Activated CD4-positive, alpha-beta T cell treated with anti-CD3 and anti-CD28 coated beads, Interleukin-2, Interleukin-6, amounts not matched to agents 100 ng/mL and 50 ng/mL, durations not matched to agents 16 hours and 8 hours (primary cell): ENCODE measurements at regions not wholly inside any gene's neighbourhood (a gene's known extent, or its start where the extent isn't known, plus 50 kb on each side); places are given as distances from the start of the nearest gene placed in this dataset.
"Not testable (repeated sequence)": the region's sequence is repeated elsewhere in the genome, so short reads cannot be mapped to it uniquely, and the experiment has no call there.

Experiments
- DNase-seq: peaks from one replicate; pipeline ENCODE4 v3.0.0-alpha.2; 2020

DNA sequence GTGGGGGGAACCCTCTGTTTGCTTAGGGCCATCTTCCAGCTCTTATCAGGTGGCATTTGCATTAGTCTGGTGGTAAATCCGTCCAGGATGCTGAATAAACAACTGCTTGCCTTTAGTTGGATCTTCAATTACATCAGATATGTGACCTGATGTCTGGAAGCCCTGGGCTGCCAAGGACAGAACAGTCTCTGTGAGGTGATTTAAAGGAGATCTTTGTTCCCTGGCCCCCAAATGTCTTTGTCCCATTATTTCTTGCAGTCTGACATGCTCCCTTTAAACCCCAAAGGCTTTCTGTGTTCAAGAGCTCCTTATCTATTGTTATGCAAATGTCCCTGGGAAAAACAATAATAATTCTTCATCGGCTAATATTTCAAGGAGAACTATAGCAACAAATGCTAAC lies 84.6 kb upstream of the SPTLC3 start:
- DNase-seq = no peak

DNA sequence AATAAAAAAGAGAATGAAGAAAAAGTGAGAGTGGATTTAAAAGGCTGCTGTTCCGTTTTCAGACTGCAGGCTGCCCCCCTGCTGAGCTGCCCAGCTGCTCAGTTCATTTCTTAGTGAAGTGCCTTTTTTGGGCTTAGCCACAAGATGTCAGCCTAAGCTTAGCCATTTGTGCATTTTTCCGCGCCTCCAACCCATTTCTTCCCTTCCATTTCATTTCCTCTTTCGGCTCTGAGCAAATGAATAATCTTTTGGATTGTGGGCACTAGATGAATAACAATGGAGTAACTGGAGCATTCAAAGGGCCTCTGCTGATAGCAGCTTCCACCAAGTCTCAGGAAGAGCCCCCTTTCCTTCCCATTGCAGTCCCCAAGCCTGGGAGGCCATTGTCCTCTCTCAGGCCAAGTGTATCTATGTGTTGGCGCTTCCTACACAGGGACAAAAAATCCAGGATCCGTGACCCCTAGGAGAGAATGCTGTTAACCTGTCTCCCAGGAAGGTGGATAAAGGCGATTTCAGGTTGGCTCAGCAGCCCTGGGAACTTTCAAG lies 83.5 kb upstream of the SPTLC3 start:
- DNase-seq = peak; percentile 42

DNA sequence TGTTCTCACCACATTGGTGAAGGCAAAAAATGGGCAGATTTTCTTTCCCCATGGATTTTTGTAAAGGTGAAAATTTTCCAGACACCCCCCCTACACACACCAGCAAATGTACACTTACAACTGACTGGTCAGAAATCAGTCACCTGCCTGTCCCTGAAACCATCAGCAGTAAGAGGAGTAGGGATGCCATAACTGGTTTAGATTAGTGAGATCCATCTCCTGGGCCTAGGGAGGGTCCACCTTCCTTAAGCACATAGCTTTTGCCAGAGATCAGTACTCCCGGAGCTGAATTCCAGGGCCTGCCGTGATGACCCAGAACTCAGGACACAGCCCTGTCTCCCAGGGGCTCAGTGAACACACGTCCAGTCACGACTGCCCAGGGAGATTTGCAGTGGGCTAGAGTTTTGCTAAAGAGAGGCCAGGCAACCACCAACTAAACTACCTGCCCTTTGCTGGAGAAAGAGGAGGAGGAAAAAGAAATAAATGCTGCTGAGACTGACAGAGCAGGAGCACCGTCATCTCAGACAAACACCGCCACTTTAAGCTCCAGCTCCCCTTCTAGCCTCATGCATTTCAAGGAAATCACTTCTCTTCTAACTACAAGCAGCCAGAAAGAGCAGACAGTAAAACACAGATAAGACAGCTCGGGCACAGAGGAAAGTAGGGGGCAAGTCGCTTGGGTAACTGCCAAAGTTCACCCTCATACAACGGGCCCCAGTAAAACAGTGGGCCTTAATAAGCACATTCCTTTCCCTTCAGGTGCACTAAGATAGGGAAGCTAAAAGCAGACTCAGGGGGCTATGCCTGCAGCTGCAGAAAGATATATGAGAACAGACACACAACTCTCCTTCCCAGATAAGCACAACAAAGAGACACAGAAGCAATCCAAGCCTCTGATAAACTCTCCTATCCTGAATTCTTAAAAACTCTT lies 82.6 kb upstream of the SPTLC3 start:
- no peak for DNase-seq

DNA sequence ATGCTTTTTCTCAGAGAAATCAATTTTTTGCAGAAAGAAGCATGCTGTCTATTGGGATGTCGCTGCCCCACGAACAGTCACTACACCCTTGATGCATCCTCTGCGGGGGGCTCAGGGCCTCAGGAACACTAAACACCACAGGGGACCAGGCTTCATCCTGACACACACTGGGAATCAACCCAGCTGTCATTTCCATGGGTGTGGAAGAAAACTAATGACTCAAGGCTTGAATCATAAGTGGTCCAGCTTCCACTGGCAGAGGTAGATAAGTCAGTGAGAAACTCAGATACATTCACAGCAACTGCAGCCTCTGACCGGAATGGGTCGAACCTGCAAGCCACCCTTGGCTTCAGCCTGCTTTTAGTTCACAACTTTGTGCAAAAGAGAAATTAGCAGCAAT lies 81.3 kb upstream of the SPTLC3 start:
- no peak for DNase-seq

DNA sequence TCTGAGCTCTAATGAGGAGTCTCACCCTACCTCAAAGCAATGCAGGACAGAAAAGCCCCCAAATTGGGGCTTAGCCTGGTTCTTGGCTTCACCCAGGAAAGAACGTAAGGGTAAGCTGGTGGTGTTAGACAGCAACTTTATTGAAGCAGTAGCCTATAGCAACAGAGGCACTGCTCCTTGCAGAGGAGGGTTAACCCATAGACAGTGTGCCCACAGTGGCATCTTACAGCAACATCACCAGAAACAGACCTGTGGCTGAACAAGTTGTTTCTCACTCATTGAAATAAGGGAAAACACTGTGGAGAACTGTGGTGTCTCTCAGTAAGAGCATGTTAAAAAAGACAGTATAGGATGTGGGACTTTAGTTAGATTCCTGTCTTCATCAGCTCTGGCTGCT lies 80.4 kb upstream of the SPTLC3 start:
- no peak for DNase-seq

- DNase-seq = no peak
Observed at GRCh38 chr20:12928755-12929401, 79.9 kb upstream of the SPTLC3 start.

GRCh38 chr20:12936020-12936419 lies 72.8 kb upstream of the SPTLC3 start:
- no peak for DNase-seq

DNA sequence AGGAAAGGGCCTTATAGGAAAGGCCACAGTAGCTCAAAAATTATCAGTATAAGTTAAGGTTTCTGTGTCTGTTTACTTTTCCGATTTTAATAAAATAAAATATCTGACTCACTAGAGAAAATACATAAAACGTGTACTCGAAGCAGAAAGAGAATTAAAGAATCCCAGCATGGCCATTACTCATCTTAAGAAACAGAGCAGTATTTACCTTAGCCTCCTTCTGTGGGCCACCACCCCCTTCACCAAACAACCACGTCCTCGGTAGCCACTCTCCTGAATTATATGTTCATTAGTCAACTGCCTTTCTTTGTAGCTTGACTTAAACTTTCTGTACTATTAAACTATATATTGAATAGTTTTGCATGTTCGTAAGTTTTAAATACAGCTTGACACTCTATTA lies 72.2 kb upstream of the SPTLC3 start:
- DNase-seq = no peak

GRCh38 chr20:12941025-12941424 lies 67.7 kb upstream of the SPTLC3 start:
- DNase-seq = no peak

DNA sequence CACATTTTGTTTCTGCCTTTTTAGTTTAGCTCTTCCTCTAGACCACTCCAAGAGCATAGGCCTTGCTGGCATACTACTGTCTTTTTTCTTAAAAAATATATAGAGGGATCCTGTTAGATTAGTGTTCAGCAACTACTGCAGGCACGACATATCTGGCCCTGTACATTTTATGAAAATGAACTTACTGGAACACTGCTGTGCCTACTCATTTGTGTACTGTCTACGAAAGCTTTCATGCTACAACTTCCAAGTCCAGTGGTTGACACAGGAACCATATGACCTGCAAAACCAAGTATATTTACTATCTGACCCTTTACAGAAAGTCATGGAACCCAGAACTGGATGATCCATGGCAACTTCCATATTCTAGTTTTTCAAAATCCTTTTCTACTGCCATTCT lies 66.6 kb upstream of the SPTLC3 start:
- DNase-seq = no peak

DNA sequence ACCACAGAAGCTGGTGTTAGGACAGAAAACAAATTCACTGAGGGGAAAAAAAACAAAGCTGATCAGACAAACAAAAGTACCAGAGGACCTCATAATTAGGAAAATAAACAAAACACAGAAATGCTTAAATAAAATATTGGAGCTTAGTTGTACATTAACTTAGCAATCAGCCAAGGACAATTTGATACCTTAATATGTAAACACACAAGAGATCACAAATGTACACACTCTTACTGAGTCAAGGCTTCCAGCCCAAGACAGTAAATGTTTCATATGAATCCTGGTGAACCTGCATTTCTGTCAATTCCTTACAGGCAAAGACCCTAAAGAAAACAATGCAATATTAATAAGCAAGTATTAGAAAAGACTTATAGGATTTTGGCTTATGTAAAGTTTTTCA lies 62.0 kb upstream of the SPTLC3 start:
- no peak for DNase-seq

DNA sequence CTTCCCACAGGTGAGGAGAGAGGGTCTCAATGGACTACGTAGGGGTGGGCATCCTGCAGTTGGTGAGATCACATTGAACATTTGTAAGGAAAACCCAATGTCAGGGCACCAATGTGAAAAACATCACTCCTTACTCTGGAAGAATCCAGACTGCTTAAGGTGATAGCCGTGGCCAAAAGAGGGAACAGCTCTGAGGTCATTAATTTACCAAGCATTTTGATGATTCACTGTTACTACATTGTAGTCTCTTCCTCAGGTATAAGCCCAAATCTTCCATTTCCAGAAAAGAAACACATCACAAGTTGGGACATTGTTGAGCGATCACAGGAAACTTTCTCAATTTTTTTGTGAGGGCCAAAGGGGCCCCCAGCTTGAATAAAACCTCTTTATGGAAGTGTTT lies 61.1 kb upstream of the SPTLC3 start:
- DNase-seq = no peak

DNA sequence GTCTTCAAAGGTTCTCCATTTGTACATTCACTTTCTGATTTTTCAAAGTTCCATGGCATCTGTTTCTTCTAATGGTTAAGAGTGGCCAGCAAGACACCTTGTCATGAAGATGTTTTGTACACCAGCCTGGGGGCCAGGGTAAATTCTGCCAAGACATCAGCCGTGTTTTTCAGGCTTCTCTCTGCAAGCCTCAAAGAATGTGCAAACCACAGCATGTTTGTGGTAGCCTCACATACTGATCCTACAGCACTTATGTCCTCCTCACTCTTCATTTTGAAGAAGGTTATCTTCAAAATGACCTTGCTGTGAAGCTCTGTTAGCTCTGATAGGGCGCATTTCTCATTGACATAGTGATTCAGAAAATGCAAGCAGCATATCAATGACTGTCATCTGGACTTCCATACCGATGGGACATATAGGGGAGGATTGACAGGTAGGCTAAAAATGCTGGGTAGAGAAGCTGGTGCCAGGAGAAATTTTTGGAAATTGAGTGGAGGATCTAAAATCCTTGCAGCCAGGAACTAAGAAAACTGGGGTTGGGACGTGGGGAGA lies 59.3 kb upstream of the SPTLC3 start:
- no peak for DNase-seq

DNA sequence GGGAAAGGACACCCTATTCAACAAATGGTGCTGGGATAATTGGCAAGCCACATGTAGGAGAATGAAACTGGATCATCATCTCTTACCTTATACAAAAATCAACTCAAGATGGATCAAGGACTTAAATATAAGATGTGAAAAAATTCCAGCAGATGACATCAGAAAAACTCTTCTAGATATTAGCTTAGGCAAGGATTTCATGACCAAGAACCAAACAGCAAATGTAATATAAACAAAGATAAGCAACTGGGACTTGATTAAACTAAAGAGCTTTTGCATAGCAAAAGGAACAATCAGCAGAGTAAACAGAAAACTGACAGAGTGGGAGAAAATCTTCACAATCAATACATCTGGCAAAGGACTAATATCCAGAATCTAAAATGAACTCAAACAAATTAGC lies 54.5 kb upstream of the SPTLC3 start:
- DNase-seq = not testable (repeated sequence)

DNA sequence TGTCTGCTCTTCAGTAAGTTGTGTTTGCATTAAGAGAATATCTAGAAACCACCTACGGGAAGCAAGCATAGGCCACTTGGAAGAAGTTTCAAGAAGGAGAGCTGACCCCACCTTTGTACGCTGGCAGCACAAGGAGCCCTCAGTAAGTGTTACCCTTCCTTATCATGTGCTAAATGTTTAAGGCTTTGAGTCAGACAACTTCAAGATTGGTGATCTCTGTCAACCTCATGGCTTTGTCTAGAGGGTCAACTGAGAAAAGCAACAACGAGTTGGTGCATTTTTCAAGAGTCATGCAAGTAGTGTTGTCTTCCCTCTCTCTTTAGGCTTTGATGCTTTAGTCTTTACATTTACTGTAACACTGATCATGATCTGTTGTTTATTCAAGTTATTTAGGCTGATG lies 53.2 kb upstream of the SPTLC3 start:
- no peak for DNase-seq

- DNase-seq = no peak
Observed at GRCh38 chr20:12956303-12956702, 52.5 kb upstream of the SPTLC3 start.

DNA sequence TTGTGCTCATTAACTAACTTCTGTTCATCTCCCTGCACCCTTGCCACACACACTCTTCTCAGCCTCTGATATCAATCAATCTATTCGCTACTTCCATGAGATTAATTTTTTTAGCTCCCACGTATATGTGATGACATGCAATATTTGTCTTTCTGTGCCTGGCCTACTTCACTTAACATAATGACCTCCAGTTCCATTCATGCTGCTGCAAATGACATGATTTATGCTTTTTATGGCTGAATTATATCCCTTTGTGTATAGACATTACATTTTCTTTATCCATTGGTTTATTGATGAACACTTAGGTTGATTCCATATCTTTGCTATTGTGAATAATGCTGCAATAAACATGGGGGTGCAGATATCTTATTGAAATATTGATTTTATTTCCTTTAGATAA lies 50.8 kb upstream of the SPTLC3 start:
- no peak for DNase-seq
